GM23338 (cell line): ENCODE measurements at regions not wholly inside any gene's neighbourhood (a gene's known extent, or its start where the extent isn't known, plus 50 kb on each side); places are given as distances from the start of the nearest gene placed in this dataset.

ENCODE experiments used
- ATAC-seq: fragments of 200-7000 bp; cut with Tn5 transposase; 3 replicates; pipeline ENCODE4 v1.9.1; 2020
- DNase-seq: peaks from one replicate; pipeline ENCODE4 v3.0.0-alpha.2; 2015; ENCODE audit warnings: low spot score
- H2AFZ ChIP-seq: fragments of 200-600 bp; sonication (generic); 2 replicates; pipeline ENCODE4 v1.8.0; 2016; ENCODE audit warnings: antibody characterized with exemption, mild to moderate bottlenecking, moderate library complexity
- H3F3A ChIP-seq: fragments of 200-600 bp; sonication (generic); replicated peaks from 2 replicates; pipeline ENCODE4 v1.8.0; 2017; ENCODE audit warnings: antibody characterized with exemption, mixed run types, low read depth
- H3K27ac ChIP-seq: fragments of 200-600 bp; sonication (generic); 2 replicates; pipeline ENCODE4 v1.6.1; 2016; ENCODE audit warnings: low read depth
- H3K27me3 ChIP-seq: fragments of 200-600 bp; sonication (generic); 2 replicates; pipeline ENCODE4 v1.8.0; 2016; ENCODE audit warnings: mild to moderate bottlenecking, mixed run types, moderate library complexity; ENCODE audit not compliant: insufficient read depth
- H3K36me3 ChIP-seq: fragments of 200-600 bp; sonication (generic); 2 replicates; pipeline ENCODE4 v1.8.0; 2016; ENCODE audit warnings: mild to moderate bottlenecking; ENCODE audit not compliant: insufficient read depth
- H3K4me1 ChIP-seq: fragments of 200-600 bp; sonication (generic); 2 replicates; pipeline ENCODE4 v1.8.0; 2016; ENCODE audit warnings: mild to moderate bottlenecking, moderate library complexity; ENCODE audit not compliant: insufficient read depth
- H3K4me2 ChIP-seq: fragments of 200-600 bp; sonication (generic); 2 replicates; pipeline ENCODE4 v1.7.1; 2017; ENCODE audit warnings: mixed run types
- H3K4me3 ChIP-seq: fragments of 200-600 bp; sonication (generic); 2 replicates; pipeline ENCODE4 v1.6.1; 2016; ENCODE audit warnings: mixed run types
- H3K79me2 ChIP-seq: fragments of 200-600 bp; sonication (generic); replicated peaks from 2 replicates; pipeline ENCODE4 v1.8.0; 2017; ENCODE audit warnings: mild to moderate bottlenecking; ENCODE audit not compliant: insufficient read depth
- H3K9me2 ChIP-seq: fragments of 200-600 bp; sonication (generic); 2 replicates; pipeline ENCODE4 v1.8.0; 2017; ENCODE audit not compliant: insufficient read depth
- H4K20me1 ChIP-seq: fragments of 200-600 bp; sonication (generic); replicated peaks from 2 replicates; pipeline ENCODE4 v1.8.0; 2017; ENCODE audit warnings: mild to moderate bottlenecking; ENCODE audit not compliant: insufficient read depth
- H3K27ac Mint-ChIP-seq: 2 replicates; pipeline ENCODE4 v1.8.0; 2020; ENCODE audit warnings: inconsistent platforms, mild to moderate bottlenecking, moderate library complexity, mixed read lengths
- H3K27me3 Mint-ChIP-seq: 3 replicates; pipeline ENCODE4 v1.8.0; 2022; ENCODE audit warnings: low read depth, mild to moderate bottlenecking, moderate library complexity, mixed read lengths, inconsistent platforms; ENCODE audit not compliant: insufficient read depth, poor library complexity
- H3K36me3 Mint-ChIP-seq: 3 replicates; pipeline ENCODE4 v1.8.0; 2021; ENCODE audit warnings: low read depth, mild to moderate bottlenecking, inconsistent platforms, moderate library complexity, mixed read lengths
- H3K4me1 Mint-ChIP-seq: 3 replicates; pipeline ENCODE4 v1.8.0; 2020; ENCODE audit warnings: mild to moderate bottlenecking, inconsistent platforms, mixed read lengths
- H3K4me3 Mint-ChIP-seq: 3 replicates; pipeline ENCODE4 v1.8.0; 2021; ENCODE audit warnings: moderate library complexity, mild to moderate bottlenecking, inconsistent platforms, mixed read lengths
- H3K9me3 Mint-ChIP-seq: 3 replicates; pipeline ENCODE4 v1.8.0; 2020; ENCODE audit warnings: moderate library complexity, mild to moderate bottlenecking, inconsistent platforms, mixed read lengths
- CREB1 ChIP-seq: fragments of 250-450 bp; sonication (Bioruptor Pico); IDR thresholded peaks from 2 replicates; pipeline ENCODE4 v1.5.0; 2020; ENCODE audit warnings: low read depth, mild to moderate bottlenecking, moderate library complexity
- CTCF ChIP-seq, 2 experiments: fragments of 200-600 bp in 1 of 2; sonication (generic) in 1 of 2; conservative IDR thresholded peaks; 2 replicates each; pipeline versions ENCODE4 v1.5.1 to v1.6.1; 2016 to 2017; ENCODE audit warnings: antibody characterized with exemption in 2 of 2, low read depth in 2 of 2, mild to moderate bottlenecking in 2 of 2, moderate library complexity in 1 of 2
- EZH2phosphoT487 ChIP-seq: fragments of 200-600 bp; sonication (generic); IDR thresholded peaks from one replicate; pipeline ENCODE4 v1.8.1; 2018; ENCODE audit warnings: antibody characterized with exemption; ENCODE audit not compliant: unreplicated experiment
- REST ChIP-seq: IDR thresholded peaks from one replicate; pipeline ENCODE4 v1.6.1; 2018; ENCODE audit warnings: antibody characterized with exemption; ENCODE audit not compliant: unreplicated experiment

GRCh38 chr2:238613610-238614009, 186.9 kb downstream of the ASB1 start:
- Mint-ChIP-seq H3K27me3 (peaks cover 8% of the 10 kb centered on the region), H3K4me1 (no peaks in the 10 kb centered on the region; the same call in 2 of the 3 replicates)

More at GRCh38 chr2:238613610-238614009, 186.9 kb downstream of the ASB1 start:
- ATAC-seq (no peak), DNase-seq (no peak)
- Histone ChIP-seq H3K36me3 (no peaks in the 10 kb centered on the region), H3K4me3 (no peak overlapping the region), H3K27me3 (no peaks in the 10 kb centered on the region), H3F3A (no peaks in the 10 kb centered on the region), H2AFZ (no peak overlapping the region), H3K4me1 (no peaks in the 10 kb centered on the region), H3K9me2 (peaks cover 5% of the 10 kb centered on the region; the same call in 1 of the 2 replicates), H4K20me1 (no peaks in the 10 kb centered on the region), H3K4me2 (no peak overlapping the region), H3K79me2 (no peaks in the 10 kb centered on the region), H3K27ac (no peak overlapping the region)
- no peak for TF ChIP-seq CTCF (conservative IDR thresholded peaks at IDR 0.05; ENCODE audit: low read depth in 2 of 2)
- TF ChIP-seq CREB1 (CRISPR knock-in tag): no peak
- TF ChIP-seq REST: no peak
- TF ChIP-seq EZH2phosphoT487: no peak
- Mint-ChIP-seq H3K27ac (no peak overlapping the region), H3K9me3 (peaks cover 18% of the 10 kb centered on the region; the same call in 1 of the 3 replicates), H3K36me3 (no peaks in the 10 kb centered on the region), H3K4me3 (no peak overlapping the region)
